ENCODE measurements at regions not wholly inside any gene's neighbourhood (a gene's known extent, or its start where the extent isn't known, plus 50 kb on each side); places are given as distances from the start of the nearest gene placed in this dataset.

DNA sequence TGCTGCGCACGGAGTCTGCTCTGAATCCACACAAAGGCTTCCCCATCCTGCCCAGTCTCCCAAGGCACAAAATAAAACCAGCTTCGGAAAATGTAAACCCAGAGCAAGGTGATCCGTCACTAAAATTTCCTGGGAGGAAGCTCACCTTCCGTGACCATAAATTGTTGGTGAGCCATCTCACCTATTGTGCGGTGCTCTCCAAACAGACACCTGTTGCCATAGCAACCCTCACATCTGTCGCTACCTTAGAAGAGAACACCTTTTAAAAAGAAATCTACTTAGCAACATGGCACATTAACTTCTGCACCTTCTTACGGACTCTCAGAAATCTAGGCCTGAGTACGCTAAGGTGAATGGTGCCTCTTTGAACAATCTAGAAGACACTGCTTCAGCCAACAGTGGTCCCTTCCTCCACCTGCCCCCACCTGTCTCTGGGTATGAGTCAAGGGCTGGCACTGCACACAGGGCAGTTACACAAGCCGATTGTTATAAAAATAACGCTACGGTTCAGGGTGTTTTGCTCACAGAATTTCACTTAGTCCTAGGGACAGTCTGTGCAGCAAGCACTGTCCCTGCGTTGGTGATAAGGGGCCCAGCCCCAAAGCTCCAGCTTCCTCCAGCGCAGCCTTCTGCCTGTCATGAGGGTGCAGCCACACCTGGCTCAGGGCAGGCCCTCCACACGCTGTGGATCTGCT is 114.9 kb upstream of the ID2 start:
- no peaks in the 10 kb centered on the region for H3K4me1 ChIP-seq (ENCODE audit: control insufficient read depth in 1 of 2, insufficient read depth in 2 of 2, low read length in 2 of 2)
- TF ChIP-seq, protein P1, sequence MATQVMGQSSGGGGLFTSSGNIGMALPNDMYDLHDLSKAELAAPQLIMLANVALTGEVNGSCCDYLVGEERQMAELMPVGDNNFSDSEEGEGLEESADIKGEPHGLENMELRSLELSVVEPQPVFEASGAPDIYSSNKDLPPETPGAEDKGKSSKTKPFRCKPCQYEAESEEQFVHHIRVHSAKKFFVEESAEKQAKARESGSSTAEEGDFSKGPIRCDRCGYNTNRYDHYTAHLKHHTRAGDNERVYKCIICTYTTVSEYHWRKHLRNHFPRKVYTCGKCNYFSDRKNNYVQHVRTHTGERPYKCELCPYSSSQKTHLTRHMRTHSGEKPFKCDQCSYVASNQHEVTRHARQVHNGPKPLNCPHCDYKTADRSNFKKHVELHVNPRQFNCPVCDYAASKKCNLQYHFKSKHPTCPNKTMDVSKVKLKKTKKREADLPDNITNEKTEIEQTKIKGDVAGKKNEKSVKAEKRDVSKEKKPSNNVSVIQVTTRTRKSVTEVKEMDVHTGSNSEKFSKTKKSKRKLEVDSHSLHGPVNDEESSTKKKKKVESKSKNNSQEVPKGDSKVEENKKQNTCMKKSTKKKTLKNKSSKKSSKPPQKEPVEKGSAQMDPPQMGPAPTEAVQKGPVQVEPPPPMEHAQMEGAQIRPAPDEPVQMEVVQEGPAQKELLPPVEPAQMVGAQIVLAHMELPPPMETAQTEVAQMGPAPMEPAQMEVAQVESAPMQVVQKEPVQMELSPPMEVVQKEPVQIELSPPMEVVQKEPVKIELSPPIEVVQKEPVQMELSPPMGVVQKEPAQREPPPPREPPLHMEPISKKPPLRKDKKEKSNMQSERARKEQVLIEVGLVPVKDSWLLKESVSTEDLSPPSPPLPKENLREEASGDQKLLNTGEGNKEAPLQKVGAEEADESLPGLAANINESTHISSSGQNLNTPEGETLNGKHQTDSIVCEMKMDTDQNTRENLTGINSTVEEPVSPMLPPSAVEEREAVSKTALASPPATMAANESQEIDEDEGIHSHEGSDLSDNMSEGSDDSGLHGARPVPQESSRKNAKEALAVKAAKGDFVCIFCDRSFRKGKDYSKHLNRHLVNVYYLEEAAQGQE (IDR thresholded peaks at IDR 0.05; ENCODE audit: low read depth): no peak
- TF ChIP-seq SRF (IDR thresholded peaks at IDR 0.05; ENCODE audit: low read depth) (no peak), POLR2A (IDR thresholded peaks at IDR 0.05; ENCODE audit: borderline replicate concordance, extremely low read depth, insufficient read depth, insufficient read length) (no peak), ZNF274 (IDR thresholded peaks at IDR 0.05; ENCODE audit: low read depth, low read length) (no peak), CBX3 (IDR thresholded peaks at IDR 0.05; ENCODE audit: low read depth) (no peak), TCF7L2 (IDR thresholded peaks at IDR 0.05; ENCODE audit: borderline replicate concordance, extremely low read depth, insufficient read depth, insufficient read length) (no peak), EZH2 (IDR thresholded peaks at IDR 0.05) (no peak), JUND (IDR thresholded peaks at IDR 0.05) (no peak)
- TF ChIP-seq, protein P2, sequence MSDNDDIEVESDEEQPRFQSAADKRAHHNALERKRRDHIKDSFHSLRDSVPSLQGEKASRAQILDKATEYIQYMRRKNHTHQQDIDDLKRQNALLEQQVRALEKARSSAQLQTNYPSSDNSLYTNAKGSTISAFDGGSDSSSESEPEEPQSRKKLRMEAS (IDR thresholded peaks at IDR 0.05): no peak
- TF ChIP-seq, protein P3, sequence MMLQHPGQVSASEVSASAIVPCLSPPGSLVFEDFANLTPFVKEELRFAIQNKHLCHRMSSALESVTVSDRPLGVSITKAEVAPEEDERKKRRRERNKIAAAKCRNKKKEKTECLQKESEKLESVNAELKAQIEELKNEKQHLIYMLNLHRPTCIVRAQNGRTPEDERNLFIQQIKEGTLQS (IDR thresholded peaks at IDR 0.05): no peak
- no peaks in the 10 kb centered on the region for H3K9me2 ChIP-seq (ENCODE audit: insufficient read depth)
- H3K4me3 ChIP-seq (replicated peaks in 1 of 2; ENCODE audit: low read depth in 1 of 2, low read length in 2 of 2): no peak overlapping the region
- H4K20me1 ChIP-seq (ENCODE audit: insufficient read depth): no peaks in the 10 kb centered on the region
- H3K9ac ChIP-seq (ENCODE audit: low read length): no peak overlapping the region
- ATAC-seq (no peak), DNase-seq (ENCODE audit: low read depth, low spot score) (no peak)
- H3K79me2 ChIP-seq (ENCODE audit: insufficient read depth, low read length): no peaks in the 10 kb centered on the region
- H3K4me2 ChIP-seq (ENCODE audit: low read length): no peak overlapping the region
- CTCF ChIA-PET: no interaction called here
- H2AFZ ChIP-seq (ENCODE audit: low read depth, low read length, poor library complexity, severe bottlenecking): no peak overlapping the region
- peaks cover 0 to 6% of the 10 kb centered on the region in 2 experiments; a peak in 1 of 4 replicates for H3K9me3 ChIP-seq (ENCODE audit: control insufficient read depth in 1 of 2, insufficient read depth in 1 of 2, low read depth in 1 of 2, low read length in 2 of 2)
- intact Hi-C loops (cut with micrococcal nuclease): no loop called here
- no peaks in the 10 kb centered on the region for H3K27me3 ChIP-seq (ENCODE audit: insufficient read depth, low read length)
- BruUV-seq (replicated peaks): no TSS peak
- RAD21 ChIA-PET (ENCODE audit: low non-redundant PET in 1 of 2, low total read pairs in 2 of 2, uncharacterized antibody in 2 of 2, unreplicated experiment in 2 of 2): no interaction called here
- H3K27ac ChIP-seq (ENCODE audit: low read depth, low read length): no peak overlapping the region
- POLR2A ChIA-PET: no interaction called here
- H3K36me3 ChIP-seq (ENCODE audit: control insufficient read depth in 1 of 2, insufficient read depth in 2 of 2, low read length in 2 of 2): no peaks in the 10 kb centered on the region
